ENCODE measurements at regions not wholly inside any gene's neighbourhood (a gene's known extent, or its start where the extent isn't known, plus 50 kb on each side); places are given as distances from the start of the nearest gene placed in this dataset.
"Not testable (repeated sequence)": the region's sequence is repeated elsewhere in the genome, so short reads cannot be mapped to it uniquely, and the experiment has no call there.

DNA sequence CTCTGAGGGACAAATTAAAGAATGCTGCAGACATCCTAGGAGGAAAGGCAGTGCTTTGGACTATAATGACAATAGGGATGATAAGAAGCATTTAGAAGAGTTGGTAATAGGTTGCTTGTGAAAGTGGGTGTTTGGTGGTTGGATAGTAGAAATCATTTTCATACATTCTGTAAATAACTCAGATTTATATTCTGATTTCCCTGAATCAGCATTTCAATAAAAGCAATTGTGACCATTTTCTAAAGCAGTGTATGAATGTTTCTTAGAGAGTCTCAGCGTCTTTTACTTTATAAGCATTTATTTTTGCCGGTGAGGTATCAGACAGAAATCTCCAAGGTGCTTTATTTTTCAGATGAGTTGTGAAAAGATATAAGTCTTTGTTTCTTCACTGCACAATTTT, 1099.0 kb upstream of the LRRTM1 start:
- DNase-seq (ENCODE audit: low spot score) = no peak

DNA sequence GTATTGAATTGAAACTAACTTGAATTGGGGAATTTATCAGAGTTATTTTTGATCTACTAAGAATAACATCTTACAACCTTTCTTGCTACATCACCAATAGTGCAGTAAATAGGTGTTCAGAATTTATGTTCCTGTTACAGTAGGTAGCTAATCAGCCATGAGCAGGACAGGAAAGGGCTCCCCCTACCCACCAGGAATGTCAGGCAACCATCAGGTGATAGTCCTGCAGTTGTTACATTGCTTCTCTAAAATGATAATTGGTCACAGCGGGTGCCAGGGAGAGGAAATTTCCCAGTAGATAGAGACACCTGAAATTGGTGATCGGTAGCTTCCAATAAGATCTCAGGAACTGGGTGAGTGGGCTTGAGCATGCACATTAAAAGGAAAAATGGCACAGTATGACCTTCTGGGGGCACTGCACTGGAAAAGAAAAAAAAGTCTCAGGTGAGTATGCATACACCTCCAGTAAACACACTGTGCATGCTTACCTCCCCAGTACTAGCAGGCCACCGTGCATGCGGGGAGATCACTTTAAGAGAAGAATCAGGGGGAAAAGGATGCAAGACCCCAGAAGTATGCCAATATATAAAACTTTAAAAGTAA, 1092.0 kb upstream of the LRRTM1 start:
- no peak for DNase-seq (ENCODE audit: low spot score)

DNA sequence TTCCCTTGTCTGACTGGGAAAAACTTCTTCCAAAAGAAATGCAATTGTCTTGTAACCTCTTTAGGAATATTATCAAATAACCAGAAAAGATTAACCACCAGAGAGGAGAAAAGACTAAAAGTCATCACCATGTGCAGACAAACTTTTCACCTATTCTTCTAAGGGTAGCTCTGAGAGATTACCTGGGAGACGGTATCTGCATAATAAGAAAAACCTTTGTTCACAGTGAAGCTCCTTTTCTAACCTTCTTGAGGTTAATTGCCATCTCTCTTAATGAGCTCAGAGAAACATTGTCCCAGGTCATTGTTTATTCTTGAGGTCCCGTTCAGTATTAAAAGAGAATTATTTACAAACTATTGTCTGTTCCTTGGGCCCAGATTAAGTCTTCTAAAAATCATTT, 1091.2 kb upstream of the LRRTM1 start:
- DNase-seq (ENCODE audit: low spot score) = no peak

DNA sequence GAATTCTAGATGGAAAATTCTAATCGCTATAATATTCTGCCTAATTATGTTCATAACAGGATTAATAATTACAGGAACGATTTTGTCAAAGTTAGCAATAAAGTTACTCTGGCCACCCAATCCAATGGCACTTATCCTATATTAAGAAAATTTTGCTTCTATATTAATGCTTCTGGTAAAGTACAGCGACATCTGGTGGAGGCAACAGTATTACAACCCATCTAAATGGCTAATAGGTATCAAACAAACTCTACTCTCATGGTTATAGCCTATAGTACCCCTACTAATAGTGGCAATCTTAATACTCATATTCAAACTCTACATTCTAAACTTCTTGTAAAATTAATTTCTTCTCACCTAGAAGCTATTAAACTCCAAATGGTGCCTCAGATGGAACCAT, 1084.7 kb upstream of the LRRTM1 start:
- DNase-seq (ENCODE audit: low spot score) = no peak

DNA sequence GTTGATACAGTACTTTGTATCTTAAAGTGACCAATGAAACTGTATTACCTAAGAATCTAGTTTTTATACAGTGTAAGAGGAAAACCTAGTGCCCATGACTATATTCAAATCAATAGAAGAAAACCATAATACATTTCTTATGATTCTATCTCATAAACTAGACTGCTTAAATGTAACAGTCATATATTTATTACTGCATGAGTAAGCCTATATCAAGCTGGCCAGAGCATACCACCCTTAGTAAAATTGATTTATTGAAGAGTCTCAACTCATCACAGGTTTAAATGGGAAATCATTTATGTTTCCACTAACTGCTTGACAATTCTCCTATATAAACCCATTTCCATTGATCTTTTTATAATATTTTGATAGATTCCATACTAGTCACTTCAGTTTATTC, 1059.2 kb upstream of the LRRTM1 start:
- DNase-seq (ENCODE audit: low spot score) = peak; percentile 7

DNA sequence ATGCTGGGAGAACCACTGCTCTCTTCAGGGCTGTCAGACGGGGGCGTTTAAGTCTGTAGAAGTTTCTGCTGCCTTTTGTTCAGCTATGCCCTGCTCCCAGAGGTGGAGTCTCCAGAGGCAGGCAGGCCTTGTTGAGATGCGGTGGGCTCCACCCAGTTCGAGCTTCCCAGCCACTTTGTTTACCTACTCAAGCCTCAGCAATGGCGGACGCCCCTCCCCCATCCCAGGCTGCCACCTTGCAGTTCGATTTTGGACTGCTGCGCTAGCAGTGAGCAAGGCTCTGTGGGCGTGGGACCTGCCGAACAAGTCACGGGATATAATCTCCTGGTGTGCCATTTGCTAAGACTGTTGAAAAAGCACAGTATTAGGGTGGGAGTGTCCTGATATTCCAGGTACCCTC, 1057.9 kb upstream of the LRRTM1 start:
- not testable (repeated sequence) for DNase-seq (ENCODE audit: low spot score)

DNA sequence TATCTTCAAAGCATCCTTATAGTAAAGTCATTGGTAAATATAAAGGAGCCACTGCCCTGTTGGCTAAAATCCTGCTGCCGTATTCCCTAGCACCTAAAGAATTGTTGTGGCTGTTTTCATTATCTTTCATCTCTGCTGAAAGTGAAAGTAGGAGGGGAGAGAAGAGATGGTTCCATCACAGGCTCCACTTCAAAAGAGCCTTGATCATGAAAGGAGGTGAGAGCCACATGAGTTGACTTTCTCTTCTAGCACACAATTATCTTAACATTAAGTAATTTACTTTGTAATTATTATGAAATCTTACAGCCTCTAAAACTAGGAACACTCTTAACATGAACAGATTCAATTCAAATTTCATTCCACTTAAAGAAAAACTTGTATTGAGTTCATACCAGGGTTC, 1050.9 kb upstream of the LRRTM1 start:
- DNase-seq (ENCODE audit: low spot score) = no peak

DNA sequence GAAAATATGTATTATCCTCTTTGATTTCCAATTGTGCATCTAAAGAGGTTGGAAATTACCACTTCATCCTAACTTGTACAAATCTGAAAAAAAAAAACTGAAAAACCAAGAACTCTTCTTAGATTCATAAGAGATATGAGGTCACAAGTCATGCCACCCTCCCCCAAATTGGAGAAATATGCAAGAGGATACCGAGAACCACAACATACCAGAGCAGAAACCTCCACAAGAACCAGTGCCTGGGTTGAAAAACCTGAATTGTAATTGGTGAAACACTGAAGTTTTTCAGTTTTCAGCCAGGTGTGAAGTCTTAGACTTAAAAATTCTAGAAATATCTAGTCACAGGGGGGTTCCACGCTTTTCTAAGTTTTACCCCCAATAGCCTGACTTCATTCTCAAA, 1029.5 kb upstream of the LRRTM1 start:
- no peak for DNase-seq (ENCODE audit: low spot score)

DNA sequence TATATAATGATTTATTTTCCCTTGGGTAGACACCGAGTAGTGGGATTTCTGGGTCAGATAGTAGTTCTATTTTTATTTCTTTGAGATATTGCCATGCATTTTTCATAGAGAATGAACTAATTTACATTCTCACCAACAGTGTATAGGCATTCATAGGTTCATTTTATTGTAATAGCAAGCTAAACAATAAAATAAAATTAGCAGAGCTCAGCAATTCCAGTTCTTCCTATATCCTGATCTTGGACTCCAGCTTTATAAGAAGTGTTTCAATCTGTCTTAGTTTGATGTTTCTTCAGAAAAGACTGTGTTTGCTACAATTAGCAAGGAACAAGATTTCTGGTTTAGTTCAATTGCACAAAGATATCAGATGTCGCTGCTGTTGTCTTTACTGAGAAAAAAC, 1024.4 kb upstream of the LRRTM1 start:
- DNase-seq (ENCODE audit: low spot score) = no peak

DNA sequence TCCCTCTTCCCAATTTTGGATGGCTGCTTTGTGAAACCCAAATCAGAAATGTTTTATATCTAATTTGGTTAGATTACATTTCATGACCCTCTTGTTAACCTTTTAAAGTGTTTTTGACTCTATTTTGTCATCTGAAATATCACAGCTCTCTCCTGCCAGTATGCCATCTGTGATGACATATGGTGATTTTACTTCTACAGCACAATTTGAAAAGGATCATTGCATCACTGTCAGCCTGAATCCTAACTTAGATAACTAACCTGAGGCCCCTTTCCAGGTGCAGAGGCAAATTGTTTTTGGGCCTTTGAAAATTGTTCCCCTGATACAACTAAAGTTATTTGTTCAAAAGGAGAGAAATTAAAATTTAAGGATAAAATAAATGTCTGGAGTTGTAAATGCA, 1023.4 kb upstream of the LRRTM1 start:
- DNase-seq (ENCODE audit: low spot score) = no peak

DNA sequence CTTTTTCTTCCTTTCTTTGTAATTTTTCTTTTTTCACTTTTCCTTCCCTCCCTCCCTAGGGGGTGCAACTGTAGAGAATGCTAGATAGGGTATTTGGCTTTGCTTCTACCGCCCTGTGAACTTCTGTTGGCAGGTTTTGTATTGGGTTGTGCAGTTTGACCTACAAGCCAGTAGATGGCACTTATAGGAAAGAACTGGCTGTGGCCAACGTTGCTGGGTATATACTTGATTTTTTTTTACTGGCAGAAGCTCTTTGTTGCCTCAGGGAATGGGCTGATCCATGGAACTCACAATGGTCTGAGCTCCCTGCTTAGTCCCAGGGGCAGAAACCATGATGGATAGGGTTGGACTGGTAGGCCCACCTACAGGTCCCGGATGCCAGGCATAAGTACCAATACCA, 1019.5 kb upstream of the LRRTM1 start:
- no peak for DNase-seq (ENCODE audit: low spot score)

DNA sequence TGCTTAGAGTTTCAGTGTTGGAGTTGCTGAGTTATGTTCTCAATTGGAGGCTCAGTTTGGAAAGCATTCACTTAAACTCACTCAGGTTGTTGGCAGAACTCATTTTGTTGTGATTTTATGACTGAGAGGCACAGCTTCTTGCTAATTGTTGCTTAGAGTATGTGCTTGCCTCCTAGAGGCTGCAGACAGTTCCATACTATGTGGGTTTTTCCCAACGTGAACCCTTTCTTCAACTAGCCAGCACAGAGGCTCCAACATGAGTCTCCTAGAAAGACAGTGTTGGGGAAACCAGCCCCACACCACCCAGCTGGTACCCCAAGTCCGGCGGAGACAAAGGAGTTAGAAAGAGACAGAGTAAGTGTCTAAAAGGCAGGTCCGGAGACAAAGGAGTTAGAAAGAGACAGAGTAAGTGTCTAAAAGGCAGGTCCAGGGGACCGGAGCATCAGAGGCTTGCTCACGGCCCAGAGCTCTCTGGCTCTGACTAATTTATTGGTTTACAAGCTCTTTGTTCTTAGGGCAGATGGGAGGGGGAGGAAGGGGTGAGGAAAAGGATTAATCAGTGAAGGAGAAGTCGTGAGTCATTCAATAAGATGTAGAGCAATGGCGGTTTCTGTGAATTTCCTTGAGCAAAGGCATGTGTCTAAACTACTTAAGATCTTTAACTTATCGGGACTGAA, 999.7 kb upstream of the LRRTM1 start:
- no peak for DNase-seq (ENCODE audit: low spot score)

DNA sequence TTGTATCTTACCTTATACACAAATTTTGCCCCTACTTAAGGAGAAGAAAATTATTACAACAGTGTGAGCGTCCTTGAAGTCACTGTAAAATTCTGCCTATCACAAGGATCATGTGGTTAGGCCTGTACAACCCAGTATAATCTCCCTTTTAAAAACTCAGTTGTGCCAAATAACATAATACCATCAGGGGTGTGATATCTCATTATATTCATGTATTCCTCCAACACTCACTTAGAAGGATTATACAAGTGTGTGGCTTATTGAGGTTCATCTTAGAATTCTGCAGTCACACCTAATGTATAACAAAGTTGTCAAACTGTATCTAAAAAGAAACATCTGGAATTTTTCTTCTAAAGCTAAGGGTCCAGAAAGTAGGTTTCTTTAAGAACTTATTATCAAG, 998.8 kb upstream of the LRRTM1 start:
- no peak for DNase-seq (ENCODE audit: low spot score)

DNA sequence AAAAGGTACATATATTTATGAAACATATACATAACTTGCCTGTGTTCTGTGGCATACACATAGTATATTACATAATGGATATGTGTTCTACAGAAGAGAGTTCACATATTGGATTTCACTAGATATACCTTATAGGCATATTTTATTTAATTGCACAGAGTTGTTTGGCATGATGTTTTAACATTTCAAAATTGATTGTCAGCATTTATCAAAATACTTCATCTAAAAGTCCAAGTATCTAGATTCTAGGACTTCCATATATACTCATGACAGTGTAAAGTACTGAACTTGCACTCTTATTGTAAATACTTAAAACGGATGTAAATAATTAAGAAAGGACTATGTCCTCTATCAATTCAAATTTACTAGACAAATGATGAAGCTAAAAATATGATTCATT, 995.3 kb upstream of the LRRTM1 start:
- DNase-seq (ENCODE audit: low spot score) = no peak

DNA sequence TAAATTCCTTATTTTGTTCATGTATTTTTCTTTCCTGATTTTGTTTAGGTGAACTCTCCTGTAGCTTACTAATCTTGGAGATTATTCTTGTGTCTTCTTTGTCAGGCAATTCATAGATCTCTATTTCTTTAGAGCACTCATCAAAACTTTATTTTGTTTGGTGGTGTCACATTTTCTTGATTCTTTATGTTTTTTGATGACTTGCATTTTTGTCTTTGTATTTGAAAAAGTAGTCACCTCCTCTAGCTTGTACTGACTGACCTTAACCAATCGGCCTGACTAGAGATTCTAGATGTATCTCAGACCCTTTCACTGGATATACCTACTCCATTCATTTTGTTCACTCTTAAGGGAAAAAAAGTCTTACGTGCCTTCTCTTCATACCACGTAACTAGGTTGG, 986.3 kb upstream of the LRRTM1 start:
- DNase-seq (ENCODE audit: low spot score) = no peak

DNA sequence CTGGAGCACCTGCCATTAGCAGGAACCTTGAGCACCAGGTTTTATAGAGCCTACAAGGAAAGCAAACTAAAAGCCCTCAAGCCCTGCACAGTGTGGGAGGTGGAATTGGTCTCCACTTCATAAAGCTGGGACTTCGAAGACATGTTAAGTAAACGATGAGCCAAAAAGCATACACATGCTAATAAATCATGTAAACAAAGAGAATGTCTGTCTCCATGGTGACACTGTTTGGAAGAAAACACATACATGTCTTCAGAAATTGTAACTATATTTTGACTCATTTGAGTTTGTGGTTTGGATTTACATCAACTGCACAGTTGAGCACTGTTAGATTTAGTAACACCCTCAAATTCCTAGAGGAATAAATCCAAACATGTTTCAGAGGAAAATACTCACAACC, 978.5 kb upstream of the LRRTM1 start:
- no peak for DNase-seq (ENCODE audit: low spot score)

DNA sequence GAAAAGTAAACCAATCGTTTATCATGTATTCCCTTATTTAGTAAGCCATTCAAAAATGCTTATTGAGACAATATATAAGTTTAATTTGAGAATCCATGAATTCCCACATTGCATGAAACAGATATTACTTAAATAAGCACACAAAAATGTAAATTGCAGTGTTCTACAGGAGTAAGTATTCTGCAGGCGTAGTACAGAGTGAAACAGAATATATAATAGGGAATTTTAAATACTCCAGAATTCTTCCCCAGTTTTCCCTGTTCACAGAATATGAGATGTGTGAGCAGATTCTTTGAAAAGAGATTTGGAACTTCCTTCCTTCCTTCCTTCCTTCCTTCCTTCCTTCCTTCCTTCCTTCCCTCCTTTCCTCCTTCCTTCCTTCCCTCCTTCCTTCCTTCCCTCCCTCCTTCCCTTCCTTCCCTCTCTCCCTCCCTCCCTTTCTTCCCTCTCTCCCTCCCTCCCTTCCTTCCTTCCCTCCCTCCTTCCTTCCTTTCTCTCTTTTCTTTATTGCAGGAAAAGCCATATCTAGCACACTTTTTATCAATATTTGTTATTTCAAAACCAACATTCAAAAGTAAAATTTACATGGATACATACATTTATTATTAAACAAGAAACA, 977.7 kb upstream of the LRRTM1 start:
- no peak for DNase-seq (ENCODE audit: low spot score)

DNA sequence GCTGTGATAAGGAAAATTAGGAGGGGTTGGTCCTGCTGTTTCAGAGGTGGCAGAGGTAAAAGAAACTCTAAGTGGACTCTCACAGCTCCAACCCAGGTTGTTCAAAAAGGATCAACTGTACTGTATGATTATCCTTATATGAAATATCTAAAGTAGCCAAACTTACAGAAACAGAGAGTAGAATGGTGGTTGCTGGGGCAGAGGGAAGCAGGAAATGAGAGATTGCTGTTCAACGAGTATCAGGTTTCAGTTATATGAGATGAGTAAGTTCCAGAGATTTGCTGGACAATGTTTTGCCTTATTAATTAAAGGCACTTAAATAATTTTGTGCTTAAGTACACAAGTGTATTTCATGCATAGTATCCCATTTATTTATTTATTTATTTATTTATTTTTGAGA, 972.0 kb upstream of the LRRTM1 start:
- no peak for DNase-seq (ENCODE audit: low spot score)

DNA sequence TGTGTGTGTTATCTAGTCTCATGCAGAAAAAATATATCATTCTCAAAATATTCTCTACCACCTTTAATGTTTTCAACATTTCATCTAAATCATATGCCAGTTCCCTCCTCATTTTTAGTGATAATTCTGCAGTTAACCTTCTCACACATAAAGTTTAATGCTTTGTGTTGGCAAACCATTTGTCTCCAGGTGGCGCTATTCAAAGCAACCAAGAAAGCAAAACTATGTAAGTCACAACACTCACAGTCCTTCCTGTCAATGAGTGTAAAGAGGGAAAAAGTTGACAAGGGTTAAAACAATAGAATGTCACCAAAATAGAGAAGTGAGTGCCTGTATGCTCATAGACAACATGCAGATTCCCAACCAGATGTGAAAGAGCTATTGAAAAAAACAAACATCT, 961.6 kb upstream of the LRRTM1 start:
- DNase-seq (ENCODE audit: low spot score) = no peak

DNA sequence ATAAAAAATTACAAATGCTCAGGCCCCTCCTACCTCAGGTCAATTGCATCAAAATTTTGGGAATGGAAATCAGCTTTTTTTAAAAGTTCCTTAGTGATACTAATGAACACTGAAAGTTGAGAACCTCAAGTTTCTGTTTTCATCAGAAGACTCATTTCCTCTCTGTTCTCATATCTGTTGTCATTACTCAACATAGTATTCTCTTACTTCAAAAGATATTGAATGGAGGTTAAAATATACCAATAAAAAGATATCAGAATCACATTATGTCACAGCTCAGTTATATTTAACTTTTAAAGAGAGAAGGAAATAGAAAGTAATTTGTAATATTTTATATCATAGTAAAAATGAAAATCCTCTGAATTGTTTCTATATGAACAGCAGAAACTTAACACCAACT, 959.4 kb upstream of the LRRTM1 start:
- DNase-seq (ENCODE audit: low spot score) = no peak

DNA sequence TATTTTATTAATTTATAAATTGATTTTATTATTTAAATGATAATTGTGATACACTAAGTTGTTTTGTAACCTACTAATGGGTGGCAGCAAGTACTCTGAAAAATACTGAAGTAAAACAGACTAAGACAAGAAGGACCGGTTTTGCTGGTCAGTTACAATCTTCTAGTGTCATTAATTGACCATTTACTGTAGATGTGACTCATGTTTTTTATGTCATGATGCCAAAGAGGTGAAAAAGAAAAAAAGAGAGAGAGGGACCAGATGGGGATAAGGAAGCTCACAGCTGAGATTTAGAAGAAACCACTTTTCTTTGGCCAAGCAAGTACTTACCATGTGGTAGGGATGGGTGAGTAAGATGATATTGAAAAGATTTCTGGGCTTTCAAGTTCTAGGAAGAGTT, 955.8 kb upstream of the LRRTM1 start:
- no peak for DNase-seq (ENCODE audit: low spot score)

DNA sequence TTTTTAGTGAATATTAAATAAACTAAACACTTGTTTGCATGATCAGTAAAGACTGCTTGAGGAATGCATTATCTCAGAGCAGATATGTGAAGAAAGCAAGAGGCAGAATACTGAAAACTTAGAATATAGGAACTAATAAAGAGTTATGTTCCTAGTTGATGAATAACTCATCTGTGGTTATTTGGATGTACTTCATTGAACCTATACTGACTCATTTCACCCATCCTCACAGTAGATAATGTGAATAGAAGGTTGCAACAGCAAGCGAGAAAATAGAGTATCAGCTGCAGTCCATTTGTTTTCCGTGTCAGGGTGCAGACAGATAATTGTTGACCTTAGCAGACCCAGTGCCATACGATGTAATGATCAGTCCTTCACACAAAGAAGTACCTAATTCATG, 945.7 kb upstream of the LRRTM1 start:
- DNase-seq (ENCODE audit: low spot score) = no peak

DNA sequence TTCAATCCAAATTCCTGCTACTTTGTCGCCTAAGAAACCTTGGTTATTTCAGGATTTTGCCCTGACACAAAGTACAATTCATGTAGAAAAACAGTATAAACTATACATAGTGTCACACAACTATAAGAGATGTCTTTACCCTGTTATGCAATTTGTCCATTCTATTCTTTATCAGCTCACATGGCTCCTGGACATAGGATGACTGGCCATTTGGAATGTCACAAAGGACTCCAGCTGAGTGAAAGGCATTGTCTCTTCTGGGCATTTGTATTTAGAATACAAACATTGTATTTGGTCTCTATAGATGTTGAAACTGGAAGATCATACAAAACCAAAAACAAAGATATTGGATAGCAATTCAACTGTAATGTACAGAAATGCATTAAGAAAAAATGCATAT, 944.6 kb upstream of the LRRTM1 start:
- DNase-seq (ENCODE audit: low spot score) = no peak

DNA sequence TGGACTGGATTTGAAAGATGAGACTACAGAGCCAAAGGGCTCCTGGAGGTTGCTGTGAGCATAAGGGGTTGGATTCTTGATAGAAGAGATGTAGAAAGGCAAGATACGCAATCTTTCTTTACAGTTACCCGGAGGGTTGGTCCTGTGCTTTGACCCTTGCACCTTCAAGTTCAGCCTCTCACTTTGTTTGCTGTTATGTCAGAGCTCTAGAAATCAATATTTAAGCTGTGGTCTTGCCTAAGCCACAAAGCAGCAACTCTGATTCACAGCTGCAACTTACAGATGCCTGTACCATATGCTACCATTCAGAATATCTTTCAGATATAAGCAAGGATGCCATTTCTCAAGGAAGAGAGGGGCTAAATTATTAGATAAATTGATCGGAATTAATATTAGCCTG, 943.1 kb upstream of the LRRTM1 start:
- no peak for DNase-seq (ENCODE audit: low spot score)

All from umbilical cord (tissue), 1 donor.